HG03039 (cell line): ENCODE measurements at regions not wholly inside any gene's neighbourhood (a gene's known extent, or its start where the extent isn't known, plus 50 kb on each side); places are given as distances from the start of the nearest gene placed in this dataset.
"Not testable (repeated sequence)": the region's sequence is repeated elsewhere in the genome, so short reads cannot be mapped to it uniquely, and the experiment has no call there.

Source experiments
- ATAC-seq: cut with Tn5 transposase; IDR thresholded peaks from one replicate; pipeline ENCODE4 v1.9.1; 2021; ENCODE audit warnings: mild to moderate bottlenecking, moderate library complexity; ENCODE audit not compliant: unreplicated experiment

GRCh38 chr2:129492548-129492947 lies 486.9 kb upstream of the RAB6C start:
- ATAC-seq: no peak

- ATAC-seq: no peak
Observed at GRCh38 chr2:129499747-129500146, 479.7 kb upstream of the RAB6C start.

- no peak for ATAC-seq
Observed at GRCh38 chr2:129502781-129503180, 476.7 kb upstream of the RAB6C start.

- ATAC-seq: no peak
Observed at GRCh38 chr2:129504646-129505045, 474.8 kb upstream of the RAB6C start.

- ATAC-seq: no peak
Observed at GRCh38 chr2:129518937-129519336, 460.5 kb upstream of the RAB6C start.

- not testable (repeated sequence) for ATAC-seq
Observed at GRCh38 chr2:129532158-129532557, 447.3 kb upstream of the RAB6C start.

- no peak for ATAC-seq
Observed at GRCh38 chr2:129548880-129549279, 430.6 kb upstream of the RAB6C start.

- no peak for ATAC-seq
Observed at GRCh38 chr2:129550536-129550935, 428.9 kb upstream of the RAB6C start.

GRCh38 chr2:129554373-129554772 lies 425.1 kb upstream of the RAB6C start:
- ATAC-seq: no peak

GRCh38 chr2:129559101-129559500 lies 420.4 kb upstream of the RAB6C start:
- ATAC-seq: no peak

GRCh38 chr2:129565551-129566109 lies 413.8 kb upstream of the RAB6C start:
- ATAC-seq: no peak

- ATAC-seq: not testable (repeated sequence)
Observed at GRCh38 chr2:129570812-129571211, 408.7 kb upstream of the RAB6C start.

GRCh38 chr2:129575431-129575830 lies 404.0 kb upstream of the RAB6C start:
- no peak for ATAC-seq

GRCh38 chr2:129575880-129576279 lies 403.6 kb upstream of the RAB6C start:
- no peak for ATAC-seq

- ATAC-seq: no peak
Observed at GRCh38 chr2:129580001-129580400, 399.5 kb upstream of the RAB6C start.

- no peak for ATAC-seq
Observed at GRCh38 chr2:129585760-129586159, 393.7 kb upstream of the RAB6C start.

GRCh38 chr2:129587426-129588064 lies 391.9 kb upstream of the RAB6C start:
- no peak for ATAC-seq

- no peak for ATAC-seq
Observed at GRCh38 chr2:129604560-129604959, 374.9 kb upstream of the RAB6C start.

GRCh38 chr2:129605646-129606045 lies 373.8 kb upstream of the RAB6C start:
- no peak for ATAC-seq

- ATAC-seq: no peak
Observed at GRCh38 chr2:129606496-129607270, 372.8 kb upstream of the RAB6C start.

GRCh38 chr2:129609224-129609623 lies 370.2 kb upstream of the RAB6C start:
- ATAC-seq: no peak

GRCh38 chr2:129610766-129611165 lies 368.7 kb upstream of the RAB6C start:
- ATAC-seq: no peak
